DMS53 treated with DMSO at 0.1 percent for 48 hours (cell line): ENCODE measurements at regions not wholly inside any gene's neighbourhood (a gene's known extent, or its start where the extent isn't known, plus 50 kb on each side); places are given as distances from the start of the nearest gene placed in this dataset.
"Not testable (repeated sequence)": the region's sequence is repeated elsewhere in the genome, so short reads cannot be mapped to it uniquely, and the experiment has no call there.

Source experiments
- DNase-seq: peaks from one replicate; lab custom pipeline; 2025; ENCODE audit not compliant: unreplicated experiment; lab: John Stamatoyannopoulos, UW

- DNase-seq: no peak
Measured at GRCh38 chr17:22484826-22485225, 792.5 kb downstream of the KCNJ18 start.

GRCh38 chr17:22490399-22490798 lies 798.1 kb downstream of the KCNJ18 start:
- no peak for DNase-seq

GRCh38 chr17:22492331-22492730 lies 800.0 kb downstream of the KCNJ18 start:
- DNase-seq: no peak

DNA sequence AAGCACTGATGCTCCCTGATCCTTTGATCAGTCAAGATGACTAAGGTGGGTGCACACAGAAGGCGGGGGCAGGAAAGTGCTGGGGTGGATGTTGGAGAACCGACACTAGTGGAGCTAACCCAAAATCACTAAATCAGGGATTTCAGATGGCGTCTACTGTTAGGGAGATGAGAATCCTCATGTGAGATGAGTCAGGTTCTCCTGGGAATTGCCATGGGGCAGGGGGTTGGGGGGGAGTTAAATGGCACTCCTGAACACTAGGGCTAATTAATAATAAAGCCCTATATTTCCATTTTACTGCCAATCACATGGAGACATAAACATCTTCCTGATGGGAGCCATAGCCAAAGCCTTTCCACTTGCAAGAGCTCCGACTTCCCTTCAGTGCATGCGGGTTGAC lies 804.1 kb downstream of the KCNJ18 start:
- DNase-seq: no peak

DNA sequence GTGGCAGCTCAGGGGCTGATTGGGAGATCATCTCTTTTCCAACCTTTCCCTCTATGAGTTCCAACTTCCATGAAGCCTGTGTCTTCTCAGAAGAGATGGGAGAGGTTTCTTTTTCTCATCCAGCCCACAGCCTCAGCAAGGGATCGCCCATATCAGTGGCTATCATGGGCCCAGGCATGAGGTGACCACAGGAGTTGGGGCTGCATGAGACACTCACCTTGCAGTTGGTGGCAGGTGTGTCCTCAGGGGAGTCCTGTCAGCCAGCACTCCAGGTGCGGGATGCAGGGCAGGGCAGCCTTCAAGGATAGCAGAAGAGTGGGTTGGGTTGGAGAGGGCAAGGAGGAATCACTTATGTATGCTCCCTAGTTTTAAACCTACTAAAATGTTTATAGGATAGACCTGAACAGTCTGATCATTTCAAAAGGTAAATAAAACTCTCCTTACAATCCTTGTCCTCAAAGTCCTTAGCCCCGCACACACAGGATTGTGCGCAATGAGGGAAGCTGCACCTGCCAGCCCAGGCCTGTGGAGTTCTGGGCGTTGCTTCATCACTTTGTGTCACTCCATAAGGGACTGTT lies 811.1 kb downstream of the KCNJ18 start:
- DNase-seq: no peak

- no peak for DNase-seq
Measured at GRCh38 chr17:22505660-22506059, 813.3 kb downstream of the KCNJ18 start.

GRCh38 chr17:22506231-22506630 lies 813.9 kb downstream of the KCNJ18 start:
- no peak for DNase-seq

GRCh38 chr17:22506861-22507260 lies 814.5 kb downstream of the KCNJ18 start:
- DNase-seq: no peak

DNA sequence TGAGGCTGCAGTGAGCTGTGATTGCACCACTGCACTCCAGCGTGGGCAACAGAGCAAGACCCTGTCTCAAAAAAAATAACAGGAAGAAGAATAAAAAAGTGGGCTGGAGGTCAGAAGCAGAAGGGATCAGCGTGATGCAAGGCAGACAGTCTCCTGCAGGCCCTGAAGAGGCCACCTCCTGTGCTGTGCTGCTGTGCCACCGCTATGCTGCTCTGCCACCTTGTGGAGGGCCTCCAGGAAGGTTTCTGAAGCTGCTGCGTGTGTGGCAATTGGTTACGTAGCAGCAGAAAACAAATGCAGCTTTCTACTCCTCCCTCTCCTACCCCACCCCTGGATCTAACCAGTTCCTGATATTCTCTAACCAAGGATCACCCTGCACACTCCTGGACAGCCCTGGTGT lies 815.5 kb downstream of the KCNJ18 start:
- DNase-seq: no peak

DNA sequence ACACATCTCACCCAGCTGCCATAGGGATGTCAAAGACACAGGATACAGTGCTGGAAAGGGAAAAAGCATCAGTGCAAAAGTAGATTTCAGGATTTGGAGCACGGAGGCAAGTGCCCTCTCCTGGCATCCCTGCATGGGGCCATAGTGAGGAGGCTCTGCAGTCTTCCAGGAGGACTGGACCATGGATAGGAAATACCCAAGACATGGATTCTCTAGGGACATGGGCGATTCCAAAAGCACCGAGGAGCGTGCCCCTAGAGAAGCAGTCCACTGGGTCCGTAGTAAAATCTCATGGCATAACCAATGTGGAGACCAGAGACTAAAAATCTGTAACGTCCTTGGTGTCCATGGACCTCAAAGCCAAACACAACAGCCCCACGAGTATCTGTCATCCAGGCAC lies 818.2 kb downstream of the KCNJ18 start:
- no peak for DNase-seq

- DNase-seq: no peak
Measured at GRCh38 chr17:22511431-22511830, 819.1 kb downstream of the KCNJ18 start.

GRCh38 chr17:22512057-22512456 lies 819.7 kb downstream of the KCNJ18 start:
- DNase-seq: no peak

GRCh38 chr17:22512506-22512905 lies 820.2 kb downstream of the KCNJ18 start:
- no peak for DNase-seq

- DNase-seq: no peak
Measured at GRCh38 chr17:22512997-22513538, 820.7 kb downstream of the KCNJ18 start.

- no peak for DNase-seq
Measured at GRCh38 chr17:22514315-22514714, 822.0 kb downstream of the KCNJ18 start.

GRCh38 chr17:22514767-22515320 lies 822.5 kb downstream of the KCNJ18 start:
- DNase-seq: no peak

DNA sequence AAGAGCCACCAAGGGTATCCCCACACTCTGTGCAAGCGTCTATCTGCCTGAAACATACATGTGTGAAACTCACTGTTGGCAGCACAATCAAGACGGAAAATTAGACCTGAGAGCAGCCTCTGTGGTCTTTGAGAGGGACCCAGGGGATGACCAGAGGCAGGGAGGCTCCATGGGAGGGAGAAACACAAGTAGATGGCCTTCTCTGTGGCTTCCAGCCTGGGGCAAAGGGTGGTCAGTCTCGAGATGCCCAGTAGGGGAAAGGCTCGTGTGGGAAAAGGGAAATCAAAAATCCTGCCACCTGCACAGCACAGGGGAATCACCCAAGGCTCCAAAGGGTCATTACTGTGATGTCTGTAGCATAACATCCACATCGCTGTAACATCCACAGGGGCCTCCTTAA lies 823.3 kb downstream of the KCNJ18 start:
- DNase-seq: no peak

- DNase-seq: no peak
Measured at GRCh38 chr17:22516861-22517636, 824.7 kb downstream of the KCNJ18 start.

- DNase-seq: no peak
Measured at GRCh38 chr17:22517716-22518115, 825.4 kb downstream of the KCNJ18 start.

DNA sequence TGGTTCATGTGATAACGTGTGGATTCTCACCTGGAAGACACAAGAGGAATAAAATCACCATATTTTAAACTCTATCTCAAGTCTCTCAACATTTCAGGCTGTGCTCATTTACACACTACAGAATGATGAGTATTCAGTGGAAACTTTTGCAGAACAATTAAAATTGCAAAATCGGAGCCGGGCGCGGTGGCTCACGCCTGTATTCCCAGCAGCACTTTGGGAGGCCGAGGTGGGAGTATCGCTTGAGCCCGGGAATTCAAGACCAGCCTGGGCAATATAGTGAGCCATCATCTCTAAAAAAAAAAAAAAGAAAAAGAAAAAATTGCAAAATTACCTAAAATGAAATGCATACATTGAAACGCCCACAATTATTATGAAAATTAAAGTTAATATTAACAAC lies 825.9 kb downstream of the KCNJ18 start:
- DNase-seq: no peak

GRCh38 chr17:22548873-22549272 lies 856.5 kb downstream of the KCNJ18 start:
- not testable (repeated sequence) for DNase-seq

DNA sequence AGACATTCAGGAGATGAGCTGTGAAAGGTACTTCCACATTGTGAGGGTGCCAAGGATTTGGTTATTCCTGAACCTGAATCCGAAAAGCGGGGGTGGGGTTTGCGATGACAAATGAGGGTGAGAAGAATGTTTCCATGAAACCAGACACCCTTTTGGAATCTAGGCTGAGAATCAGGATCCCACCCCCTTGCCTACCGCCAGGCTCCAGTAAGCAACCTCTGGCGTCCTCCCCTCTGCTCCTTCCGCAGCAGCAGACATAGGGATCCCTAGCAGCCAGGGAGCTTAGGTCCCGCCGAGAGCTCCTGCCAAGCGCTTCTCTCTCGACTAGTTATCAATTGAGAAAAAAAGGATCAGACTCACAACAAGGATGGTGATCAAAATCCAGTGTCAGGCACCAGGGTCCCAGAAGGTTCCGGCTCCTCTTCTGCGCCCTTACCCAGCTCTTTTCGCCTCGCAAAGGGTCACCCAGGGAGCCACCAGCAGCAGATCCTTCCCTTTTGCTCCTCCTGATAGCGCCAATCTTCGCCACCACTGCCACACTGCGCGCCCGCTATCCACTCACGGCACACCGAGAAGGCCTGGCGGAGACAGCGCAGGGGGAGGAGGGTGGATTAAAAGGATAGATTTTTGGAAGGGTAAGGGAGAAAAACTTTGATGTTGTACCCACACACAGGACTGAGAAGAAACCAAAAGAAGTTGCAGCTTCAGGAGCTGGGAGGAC lies 859.5 kb downstream of the KCNJ18 start:
- not testable (repeated sequence) for DNase-seq
